ENCODE measurements at regions not wholly inside any gene's neighbourhood (a gene's known extent, or its start where the extent isn't known, plus 50 kb on each side); places are given as distances from the start of the nearest gene placed in this dataset.

DNA sequence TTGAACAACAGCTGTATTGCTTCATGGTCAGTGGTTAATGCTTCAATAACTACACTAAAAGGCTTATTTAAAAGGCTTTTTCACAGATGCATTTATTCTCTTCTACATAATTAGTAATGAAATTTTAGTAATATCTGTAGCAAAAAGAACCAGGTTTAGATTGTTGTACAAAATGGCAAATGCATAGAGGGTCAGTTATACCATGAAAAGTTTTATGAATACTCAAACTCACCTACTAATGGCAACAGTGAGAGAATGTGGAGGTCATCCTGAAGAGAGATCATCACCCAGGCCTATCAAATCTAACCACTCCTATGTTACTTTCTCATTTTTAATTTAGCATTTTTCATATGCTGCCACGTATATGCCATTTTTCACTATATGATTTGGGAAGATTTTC is 444.3 kb upstream of the CDH9 start:
- Histone ChIP-seq H3K4me3 (no peak overlapping the region), H3K9me3 (no peaks in the 10 kb centered on the region), H3K4me1 (ENCODE audit: insufficient read depth) (no peaks in the 10 kb centered on the region), H3K36me3 (no peaks in the 10 kb centered on the region), H3K27me3 (no peaks in the 10 kb centered on the region), H3K27ac (no peak overlapping the region)
- DNase-seq = no peak
- no peak for TF ChIP-seq CTCF (IDR thresholded peaks at IDR 0.05)
- TF ChIP-seq POLR2A (IDR thresholded peaks at IDR 0.05) = no peak
- TF ChIP-seq EP300 (IDR thresholded peaks at IDR 0.05) = no peak
- intact Hi-C loops (cut with DNase I) = no loop called here
- 26 to 92% (median 80%) methylated on average over 1 of the region's 1 CpG for WGBS, 3 donors

DNA sequence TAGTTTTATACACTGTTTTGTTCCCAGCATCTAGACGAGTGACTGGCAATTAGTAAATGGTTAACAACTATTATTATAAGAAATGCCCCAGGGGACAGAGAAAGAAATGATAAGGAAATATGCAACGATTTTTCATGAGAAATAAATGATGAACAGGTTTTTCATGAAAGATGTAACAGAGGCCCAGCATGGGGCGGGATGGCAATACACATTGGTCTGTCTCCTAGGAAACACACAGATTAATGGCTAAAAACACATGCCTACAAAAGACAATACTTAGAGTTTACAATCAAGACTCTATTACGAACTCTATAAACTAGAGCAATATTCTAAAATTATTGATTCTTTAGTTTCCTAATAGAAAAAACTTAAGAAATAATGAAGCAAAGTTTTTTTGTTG is 441.5 kb upstream of the CDH9 start:
- Histone ChIP-seq H3K4me3 (no peak overlapping the region), H3K36me3 (no peaks in the 10 kb centered on the region), H3K9me3 (no peaks in the 10 kb centered on the region), H3K27ac (no peak overlapping the region), H3K4me1 (ENCODE audit: insufficient read depth) (no peaks in the 10 kb centered on the region), H3K27me3 (no peaks in the 10 kb centered on the region)
- intact Hi-C loops (cut with DNase I) = no loop called here
- DNase-seq = no peak
- WGBS, 3 donors = 67 to 82% (median 71%) methylated on average over 4 of the region's 4 CpGs
- TF ChIP-seq POLR2A (IDR thresholded peaks at IDR 0.05) = no peak
- no peak for TF ChIP-seq EP300 (IDR thresholded peaks at IDR 0.05)
- TF ChIP-seq CTCF (IDR thresholded peaks at IDR 0.05) = no peak

GRCh38 chr5:27477550-27477949 is 439.2 kb upstream of the CDH9 start:
- DNase-seq = no peak
- 74 to 82% (median 77%) methylated on average over 4 of the region's 4 CpGs for WGBS, 3 donors
- Histone ChIP-seq H3K27ac (no peak overlapping the region), H3K4me1 (ENCODE audit: insufficient read depth) (no peaks in the 10 kb centered on the region), H3K27me3 (no peaks in the 10 kb centered on the region), H3K4me3 (no peak overlapping the region), H3K36me3 (no peaks in the 10 kb centered on the region), H3K9me3 (no peaks in the 10 kb centered on the region)
- intact Hi-C loops (cut with DNase I) = no loop called here
- no peak for TF ChIP-seq CTCF (IDR thresholded peaks at IDR 0.05)
- no peak for TF ChIP-seq EP300 (IDR thresholded peaks at IDR 0.05)
- no peak for TF ChIP-seq POLR2A (IDR thresholded peaks at IDR 0.05)

GRCh38 chr5:27476356-27476988 is 438.1 kb upstream of the CDH9 start:
- Histone ChIP-seq H3K27ac (no peak overlapping the region), H3K36me3 (no peaks in the 10 kb centered on the region), H3K4me1 (ENCODE audit: insufficient read depth) (no peaks in the 10 kb centered on the region), H3K27me3 (no peaks in the 10 kb centered on the region), H3K9me3 (no peaks in the 10 kb centered on the region), H3K4me3 (no peak overlapping the region)
- DNase-seq = no peak
- intact Hi-C loops (cut with DNase I) = no loop called here
- WGBS, 3 donors = 78 to 88% (median 85%) methylated on average over 2 of the region's 2 CpGs
- TF ChIP-seq EP300 (IDR thresholded peaks at IDR 0.05) = no peak

DNA sequence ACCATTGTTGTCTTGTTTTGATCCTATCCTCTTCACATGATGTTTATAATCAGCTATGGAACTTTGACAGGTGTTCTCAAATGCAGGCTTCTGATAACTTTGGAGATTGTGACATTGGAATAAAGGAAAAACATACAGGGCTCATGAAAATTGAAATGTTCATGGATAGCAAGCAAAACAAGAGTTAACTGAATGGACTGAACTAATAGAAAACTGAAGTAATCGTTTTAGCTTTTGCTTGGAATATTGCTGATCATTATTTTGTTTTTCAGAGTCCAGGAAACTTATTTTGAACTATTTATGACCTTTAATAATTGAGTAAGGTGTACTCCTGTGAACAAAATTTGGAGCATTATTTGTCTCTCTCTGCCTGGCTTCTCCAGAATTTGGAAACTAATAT is 436.7 kb upstream of the CDH9 start:
- Histone ChIP-seq H3K4me1 (ENCODE audit: insufficient read depth) (no peaks in the 10 kb centered on the region), H3K27ac (no peak overlapping the region), H3K4me3 (no peak overlapping the region), H3K36me3 (no peaks in the 10 kb centered on the region), H3K9me3 (no peaks in the 10 kb centered on the region), H3K27me3 (no peaks in the 10 kb centered on the region)
- intact Hi-C loops (cut with DNase I) = no loop called here
- no peak for DNase-seq
- 47 to 52% (median 49%) methylated on average over 1 of the region's 1 CpG for WGBS, 3 donors
- TF ChIP-seq POLR2A (IDR thresholded peaks at IDR 0.05) (no peak), EP300 (IDR thresholded peaks at IDR 0.05) (no peak), CTCF (IDR thresholded peaks at IDR 0.05) (no peak)

All from ovary (tissue), 7 donors.